Muscle of leg (tissue), 3 donors: ENCODE measurements at regions not wholly inside any gene's neighbourhood (a gene's known extent, or its start where the extent isn't known, plus 50 kb on each side); places are given as distances from the start of the nearest gene placed in this dataset.
"Not testable (repeated sequence)": the region's sequence is repeated elsewhere in the genome, so short reads cannot be mapped to it uniquely, and the experiment has no call there.

ENCODE experiments used
- DNase-seq: peaks from one replicate; pipeline ENCODE4 v3.0.0; 2013
- H3K27ac ChIP-seq: one replicate; pipeline ENCODE4 v1.5.1; 2013; ENCODE audit warnings: mild to moderate bottlenecking, low read length, control low read depth
- H3K27me3 ChIP-seq: one replicate; pipeline ENCODE4 v1.6.1; 2013; ENCODE audit warnings: low read length; ENCODE audit not compliant: control insufficient read depth, insufficient read depth
- H3K36me3 ChIP-seq: one replicate; pipeline ENCODE4 v1.6.1; 2013; ENCODE audit warnings: low read length; ENCODE audit not compliant: control insufficient read depth, insufficient read depth
- H3K4me1 ChIP-seq: one replicate; pipeline ENCODE4 v1.6.1; 2013; ENCODE audit warnings: low read length; ENCODE audit not compliant: control insufficient read depth, insufficient read depth
- H3K4me3 ChIP-seq: one replicate; pipeline ENCODE4 v1.5.1; 2013; ENCODE audit warnings: low read length, control low read depth
- H3K9me3 ChIP-seq: replicated peaks from 2 replicates; pipeline ENCODE4 v1.6.1; 2013; ENCODE audit warnings: low read depth, low read length; ENCODE audit not compliant: control insufficient read depth
- WGBS: methylation state at CpG from one replicate; pipeline ENCODE4 v1.1.5; 2013; ENCODE audit warnings: missing lambda C conversion rate; ENCODE audit not compliant: insufficient coverage; 5-methylcytosine and 5-hydroxymethylcytosine counted together

GRCh38 chr16:31718998-31719397 lies 154.6 kb upstream of the ZNF267 start:
- Histone ChIP-seq H3K4me1 (peaks cover 7% of the 10 kb centered on the region), H3K4me3 (no peak overlapping the region), H3K27me3 (no peaks in the 10 kb centered on the region), H3K36me3 (peaks cover 16% of the 10 kb centered on the region), H3K27ac (no peak overlapping the region), H3K9me3 (no peaks in the 10 kb centered on the region)
- no CpG with 5 or more reads among the region's 4 CpGs for WGBS
- DNase-seq = no peak

GRCh38 chr16:31727553-31727952 lies 146.1 kb upstream of the ZNF267 start:
- Histone ChIP-seq H3K4me1 (no peaks in the 10 kb centered on the region), H3K9me3 (peaks cover 7% of the 10 kb centered on the region), H3K4me3 (no peak overlapping the region), H3K36me3 (peaks cover 18% of the 10 kb centered on the region), H3K27ac (no peak overlapping the region), H3K27me3 (no peaks in the 10 kb centered on the region)
- DNase-seq = no peak

DNA sequence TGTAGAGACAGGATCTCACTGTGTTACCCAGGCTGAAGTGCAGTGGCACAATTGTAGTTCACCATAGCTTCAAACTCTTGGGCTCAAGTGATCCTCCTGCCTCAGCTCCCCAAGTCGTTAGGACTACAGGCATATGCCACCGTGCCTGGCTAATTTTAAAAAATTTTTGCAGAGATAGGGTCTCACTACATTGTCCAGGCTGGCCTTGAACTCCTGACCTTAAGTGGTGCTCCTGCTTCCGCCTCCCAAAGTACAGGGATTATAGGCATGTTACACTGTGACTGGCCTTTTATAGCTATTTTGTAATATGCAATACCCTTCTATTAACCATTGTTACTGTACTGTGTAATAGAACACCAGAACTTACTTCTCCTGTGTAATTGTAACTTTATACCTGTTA lies 139.3 kb upstream of the ZNF267 start:
- Histone ChIP-seq H3K9me3 (peaks cover 18% of the 10 kb centered on the region), H3K4me1 (no peaks in the 10 kb centered on the region), H3K4me3 (no peak overlapping the region), H3K27me3 (no peaks in the 10 kb centered on the region), H3K27ac (no peak overlapping the region), H3K36me3 (peaks cover 10% of the 10 kb centered on the region)
- 83% methylated on average over 2 of the region's 3 CpGs for WGBS
- DNase-seq = no peak

- not testable (repeated sequence) for H3K36me3 ChIP-seq, H3K4me1 ChIP-seq, H3K4me3 ChIP-seq, H3K27ac ChIP-seq, DNase-seq, H3K27me3 ChIP-seq
- peaks cover 45% of the 10 kb centered on the region for H3K9me3 ChIP-seq
These were observed 128.5 kb upstream of the ZNF267 start for GRCh38 chr16:31745098-31745497.

GRCh38 chr16:31745900-31746299 lies 127.7 kb upstream of the ZNF267 start:
- peaks cover 9% of the 10 kb centered on the region for H3K36me3 ChIP-seq

GRCh38 chr16:31754998-31755615 lies 118.5 kb upstream of the ZNF267 start:
- no CpG with 5 or more reads among the region's 7 CpGs for WGBS
- no peak for DNase-seq
- Histone ChIP-seq H3K9me3 (peaks cover 45% of the 10 kb centered on the region), H3K36me3 (no peaks in the 10 kb centered on the region), H3K27me3 (no peaks in the 10 kb centered on the region), H3K4me1 (no peaks in the 10 kb centered on the region), H3K27ac (no peak overlapping the region), H3K4me3 (no peak overlapping the region)

More at GRCh38 chr16:31745900-31746299, 127.7 kb upstream of the ZNF267 start:
- no CpG with 5 or more reads among the region's 2 CpGs for WGBS
- no peaks in the 10 kb centered on the region for H3K4me1 ChIP-seq
- no peaks in the 10 kb centered on the region for H3K27me3 ChIP-seq
- peaks cover 42% of the 10 kb centered on the region for H3K9me3 ChIP-seq
- no peak overlapping the region for H3K27ac ChIP-seq
- H3K4me3 ChIP-seq = no peak overlapping the region
- no peak for DNase-seq

GRCh38 chr16:31764103-31764502 lies 109.5 kb upstream of the ZNF267 start:
- H3K9me3 ChIP-seq = peaks cover 52% of the 10 kb centered on the region
- no peak for DNase-seq
- no peaks in the 10 kb centered on the region for H3K27me3 ChIP-seq
- no peak overlapping the region for H3K27ac ChIP-seq
- H3K36me3 ChIP-seq = no peaks in the 10 kb centered on the region
- H3K4me3 ChIP-seq = no peak overlapping the region
- WGBS = no CpG with 5 or more reads among the region's 2 CpGs
- no peaks in the 10 kb centered on the region for H3K4me1 ChIP-seq

GRCh38 chr16:31767267-31767666 lies 106.3 kb upstream of the ZNF267 start:
- no peaks in the 10 kb centered on the region for H3K27me3 ChIP-seq
- H3K9me3 ChIP-seq = peaks cover 70% of the 10 kb centered on the region
- WGBS = 95% methylated on average over 10 of the region's 10 CpGs
- no peak overlapping the region for H3K4me3 ChIP-seq
- DNase-seq = no peak
- no peak overlapping the region for H3K27ac ChIP-seq
- no peaks in the 10 kb centered on the region for H3K4me1 ChIP-seq
- no peaks in the 10 kb centered on the region for H3K36me3 ChIP-seq

DNA sequence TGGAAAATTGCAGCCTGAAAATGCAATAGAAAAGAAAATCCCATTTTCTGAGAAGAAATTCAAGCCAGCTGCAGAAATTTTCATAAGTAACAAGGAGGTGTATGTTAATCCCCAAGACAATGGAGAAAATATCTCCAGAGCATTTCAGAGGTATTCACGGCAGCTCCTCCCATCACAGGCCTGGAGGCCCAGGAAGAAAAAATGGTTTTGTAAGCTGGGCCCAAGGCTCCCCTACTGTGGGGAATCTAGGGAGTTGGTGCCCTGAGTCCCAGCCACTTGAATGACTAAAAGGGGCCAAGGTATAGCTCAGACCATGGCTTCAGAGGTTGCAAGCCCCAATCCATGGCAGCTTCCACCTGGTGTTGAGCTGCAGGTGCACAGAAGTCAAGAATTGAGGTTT lies 93.3 kb upstream of the ZNF267 start:
- no peaks in the 10 kb centered on the region for H3K36me3 ChIP-seq
- H3K4me3 ChIP-seq = no peak overlapping the region
- no peaks in the 10 kb centered on the region for H3K27me3 ChIP-seq
- no peaks in the 10 kb centered on the region for H3K4me1 ChIP-seq
- H3K9me3 ChIP-seq = peaks cover 26% of the 10 kb centered on the region
- WGBS = no CpG with 5 or more reads among the region's 1 CpG
- no peak for DNase-seq
- no peak overlapping the region for H3K27ac ChIP-seq

DNA sequence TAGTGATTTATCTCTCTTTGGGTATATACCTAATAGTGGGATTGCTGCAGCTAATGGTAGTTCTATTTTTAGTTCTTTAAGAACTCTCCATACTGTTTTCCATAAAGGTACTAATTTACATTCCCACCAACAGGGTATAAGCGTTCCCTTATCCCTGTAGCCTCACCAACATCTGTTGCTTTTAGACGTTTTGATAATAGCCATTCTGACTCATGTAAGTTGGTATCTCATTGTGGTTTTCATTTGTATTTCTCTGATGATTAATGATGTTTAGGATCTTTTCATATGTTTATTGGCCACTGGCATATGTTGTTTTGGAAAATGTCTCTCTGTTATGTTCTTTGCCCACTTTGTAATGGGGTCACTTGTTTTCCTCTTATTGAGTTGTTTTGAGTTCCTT lies 88.5 kb upstream of the ZNF267 start:
- H3K27ac ChIP-seq = no peak overlapping the region
- H3K4me3 ChIP-seq = no peak overlapping the region
- H3K4me1 ChIP-seq = no peaks in the 10 kb centered on the region
- DNase-seq = no peak
- H3K9me3 ChIP-seq = peaks cover 29% of the 10 kb centered on the region
- H3K27me3 ChIP-seq = no peaks in the 10 kb centered on the region
- WGBS = no CpG with 5 or more reads among the region's 2 CpGs
- H3K36me3 ChIP-seq = no peaks in the 10 kb centered on the region

DNA sequence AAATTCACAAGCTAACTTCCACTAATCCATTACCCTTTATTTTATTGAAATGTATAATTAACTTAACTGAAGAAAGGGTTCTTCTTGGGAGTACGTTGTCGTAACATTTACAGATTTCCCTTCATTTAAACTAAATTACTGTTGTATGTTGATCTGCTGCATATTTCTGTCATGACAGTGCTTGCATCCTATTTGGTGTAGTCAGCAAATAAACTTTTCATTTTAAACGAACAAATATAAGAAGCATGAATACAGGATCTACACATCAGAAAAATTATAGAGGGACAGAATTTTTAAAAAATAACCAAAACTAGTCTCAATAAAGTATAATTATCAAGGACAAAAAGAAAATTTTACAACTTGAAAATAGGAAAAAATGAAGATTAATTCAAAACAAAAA lies 66.5 kb upstream of the ZNF267 start:
- WGBS = no CpG with 5 or more reads among the region's 3 CpGs
- no peaks in the 10 kb centered on the region for H3K27me3 ChIP-seq
- peaks cover 7% of the 10 kb centered on the region for H3K9me3 ChIP-seq
- no peak overlapping the region for H3K4me3 ChIP-seq
- no peaks in the 10 kb centered on the region for H3K4me1 ChIP-seq
- H3K27ac ChIP-seq = no peak overlapping the region
- no peaks in the 10 kb centered on the region for H3K36me3 ChIP-seq
- no peak for DNase-seq
